Mesenchymal stem cell (in vitro differentiated cells and primary cell): ENCODE measurements at regions not wholly inside any gene's neighbourhood (a gene's known extent, or its start where the extent isn't known, plus 50 kb on each side); places are given as distances from the start of the nearest gene placed in this dataset.

Source experiments
- DNase-seq: peaks from one replicate; pipeline ENCODE4 v3.0.0-alpha.2; 2013
- H2AFZ ChIP-seq: one replicate; pipeline ENCODE4 v1.6.1; 2013; ENCODE audit warnings: low read depth, mild to moderate bottlenecking, control low read depth, inconsistent platforms, low read length, moderate library complexity
- H2AK5ac ChIP-seq: 2 replicates; pipeline ENCODE4 v1.6.1; 2013; ENCODE audit warnings: low read length, moderate library complexity, mild to moderate bottlenecking, inconsistent platforms; ENCODE audit not compliant: severe bottlenecking
- H2BK120ac ChIP-seq: one replicate; pipeline ENCODE4 v1.6.1; 2013; ENCODE audit warnings: low read depth, mild to moderate bottlenecking, inconsistent platforms, low read length, moderate library complexity
- H2BK12ac ChIP-seq, 2 experiments: one replicate each; pipeline ENCODE4 v1.6.1; 2013; ENCODE audit warnings: inconsistent platforms in 2 of 2, low read length in 2 of 2, mild to moderate bottlenecking in 2 of 2, moderate library complexity in 2 of 2, control low read depth in 1 of 2
- H2BK15ac ChIP-seq: one replicate; pipeline ENCODE4 v1.6.1; 2013; ENCODE audit warnings: mild to moderate bottlenecking, low read depth, inconsistent platforms; ENCODE audit not compliant: poor library complexity, severe bottlenecking
- H2BK5ac ChIP-seq: 2 replicates; pipeline ENCODE4 v1.6.1; 2013; ENCODE audit warnings: low read depth, mild to moderate bottlenecking, low read length, control low read depth, inconsistent platforms; ENCODE audit not compliant: poor library complexity, severe bottlenecking
- H3K14ac ChIP-seq, 2 experiments: one replicate each; pipeline ENCODE4 v1.6.1; 2013; ENCODE audit warnings: inconsistent platforms in 2 of 2, low read length in 2 of 2, control low read depth in 1 of 2, mild to moderate bottlenecking in 1 of 2, moderate library complexity in 1 of 2
- H3K18ac ChIP-seq, 2 experiments: one replicate each; pipeline ENCODE4 v1.6.1; 2013; ENCODE audit warnings: inconsistent platforms in 2 of 2, low read length in 2 of 2, control low read depth in 1 of 2, low read depth in 1 of 2, mild to moderate bottlenecking in 1 of 2
- H3K23ac ChIP-seq, 2 experiments: one replicate each; pipeline ENCODE4 v1.6.1; 2013; ENCODE audit warnings: inconsistent platforms in 2 of 2, low read length in 2 of 2, mild to moderate bottlenecking in 2 of 2, moderate library complexity in 2 of 2, control low read depth in 1 of 2
- H3K27ac ChIP-seq: 2 replicates; pipeline ENCODE4 v1.5.1; 2013; ENCODE audit warnings: mild to moderate bottlenecking, moderate library complexity, low read length, control low read depth, inconsistent platforms; ENCODE audit not compliant: poor library complexity, severe bottlenecking
- H3K27me3 ChIP-seq, 2 experiments: 2 replicates each; pipeline versions ENCODE4 v1.6.1 to v1.7.0; 2013; ENCODE audit warnings: low read length in 2 of 2, mild to moderate bottlenecking in 2 of 2, moderate library complexity in 2 of 2, control low read depth in 1 of 2, inconsistent platforms in 1 of 2; ENCODE audit not compliant: control insufficient read depth in 1 of 2, insufficient read depth in 1 of 2
- H3K36me3 ChIP-seq, 2 experiments: 2 replicates each; pipeline versions ENCODE4 v1.6.1 to v1.7.0; 2013; ENCODE audit warnings: low read length in 2 of 2, control low read depth in 1 of 2, inconsistent platforms in 1 of 2, low read depth in 1 of 2, mild to moderate bottlenecking in 1 of 2; ENCODE audit not compliant: insufficient read depth in 2 of 2, control insufficient read depth in 1 of 2
- H3K4ac ChIP-seq, 2 experiments: one replicate each; pipeline ENCODE4 v1.6.1; 2013; ENCODE audit warnings: inconsistent platforms in 2 of 2, low read length in 2 of 2, mild to moderate bottlenecking in 2 of 2, moderate library complexity in 2 of 2, control low read depth in 1 of 2, low read depth in 1 of 2
- H3K4me1 ChIP-seq: 2 replicates; pipeline ENCODE4 v1.6.1; 2013; ENCODE audit warnings: low read depth, low read length, control low read depth; ENCODE audit not compliant: control insufficient read depth, insufficient read depth
- H3K4me2 ChIP-seq: 2 replicates; pipeline ENCODE4 v1.6.1; 2013; ENCODE audit warnings: low read length, mild to moderate bottlenecking, inconsistent platforms; ENCODE audit not compliant: poor library complexity, severe bottlenecking
- H3K4me3 ChIP-seq, 2 experiments: 2 replicates each; pipeline versions ENCODE4 v1.5.1 to v1.7.0; 2013; ENCODE audit warnings: low read length in 2 of 2, mild to moderate bottlenecking in 2 of 2, control low read depth in 1 of 2, low read depth in 1 of 2; ENCODE audit not compliant: insufficient read depth in 1 of 2
- H3K79me1 ChIP-seq: replicated peaks from 2 replicates; pipeline ENCODE4 v1.6.1; 2013; ENCODE audit warnings: mild to moderate bottlenecking, control low read depth, low read length, inconsistent platforms; ENCODE audit not compliant: poor library complexity, severe bottlenecking
- H3K9ac ChIP-seq: 2 replicates; pipeline ENCODE4 v1.7.0; 2013; ENCODE audit warnings: mild to moderate bottlenecking, low read length, moderate library complexity
- H3K9me3 ChIP-seq: 2 replicates; pipeline ENCODE4 v1.7.0; 2013; ENCODE audit warnings: mild to moderate bottlenecking, low read length; ENCODE audit not compliant: control insufficient read depth
- H4K8ac ChIP-seq: one replicate; pipeline ENCODE4 v1.6.1; 2013; ENCODE audit warnings: inconsistent platforms, mild to moderate bottlenecking, low read length, moderate library complexity
- H4K91ac ChIP-seq: one replicate; pipeline ENCODE4 v1.6.1; 2013; ENCODE audit warnings: mild to moderate bottlenecking, low read length, inconsistent platforms
- WGBS: methylation state at CpG from one replicate; pipeline ENCODE4 v1.1.7; 2013; ENCODE audit warnings: mixed read lengths; 5-methylcytosine and 5-hydroxymethylcytosine counted together

DNA sequence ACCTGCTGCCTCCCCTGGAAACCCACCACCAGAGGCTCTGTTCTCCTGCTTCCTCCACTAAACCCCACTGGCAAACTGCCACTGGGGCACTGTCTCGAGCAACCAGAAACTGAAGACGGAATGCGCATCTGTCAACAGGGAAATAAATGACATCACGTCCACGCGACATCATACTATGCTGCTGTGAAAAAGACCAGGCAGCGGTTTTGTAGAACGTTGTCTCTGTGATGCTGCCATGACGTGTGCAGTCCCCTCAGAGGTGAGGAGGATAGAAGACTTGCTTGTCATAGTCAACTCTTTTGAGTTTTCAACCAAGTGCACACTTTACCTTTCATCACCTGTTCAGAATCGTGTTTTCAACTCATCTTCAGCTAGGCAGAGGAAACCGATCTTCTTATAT lies 203.0 kb upstream of the IGF1R start:
- Histone ChIP-seq H3K4me3 (no peak overlapping the region), H2BK5ac (no peak overlapping the region), H3K9ac (no peak overlapping the region), H2BK12ac (no peak overlapping the region), H2BK15ac (no peak overlapping the region), H3K23ac (no peak overlapping the region), H4K91ac (no peak overlapping the region), H3K4ac (no peak overlapping the region), H3K27ac (no peak overlapping the region), H3K18ac (no peak overlapping the region), H3K79me1 (no peaks in the 10 kb centered on the region), H3K14ac (no peak overlapping the region), H3K4me1 (no peaks in the 10 kb centered on the region), H2BK120ac (no peak overlapping the region), H4K8ac (no peak overlapping the region), H3K36me3 (no peaks in the 10 kb centered on the region), H3K4me2 (no peak overlapping the region), H3K27me3 (peaks cover 5 to 26% of the 10 kb centered on the region in 2 experiments), H2AK5ac (no peak overlapping the region), H2AFZ (no peak overlapping the region), H3K9me3 (no peaks in the 10 kb centered on the region)
- 91% methylated on average over 9 of the region's 11 CpGs for WGBS
- no peak for DNase-seq

DNA sequence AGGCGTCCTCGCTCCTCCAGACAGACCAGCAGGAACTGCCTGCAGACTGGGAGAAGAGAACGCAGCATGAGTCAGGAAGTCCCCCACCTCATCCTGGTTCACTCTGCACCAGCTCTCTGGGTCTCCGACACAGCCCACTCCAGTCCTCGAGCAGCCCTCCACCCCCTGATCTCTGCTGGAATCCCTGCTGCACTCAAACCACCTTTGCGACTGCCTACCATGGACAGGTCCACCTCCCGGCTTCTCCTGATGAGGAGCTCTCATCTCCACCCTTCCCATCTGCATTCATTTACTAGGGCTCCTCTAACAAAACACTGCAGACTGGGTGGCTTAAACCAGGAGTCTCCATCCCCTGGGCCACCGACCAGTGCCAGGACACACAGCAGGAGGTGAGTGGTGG lies 202.3 kb upstream of the IGF1R start:
- Histone ChIP-seq H3K9ac (no peak overlapping the region), H3K79me1 (no peaks in the 10 kb centered on the region), H3K27ac (no peak overlapping the region), H3K4ac (no peak overlapping the region), H3K4me1 (no peaks in the 10 kb centered on the region), H2BK12ac (no peak overlapping the region), H3K27me3 (peaks cover 5 to 27% of the 10 kb centered on the region in 2 experiments), H3K23ac (no peak overlapping the region), H3K14ac (no peak overlapping the region), H3K4me3 (no peak overlapping the region), H4K8ac (no peak overlapping the region), H2BK15ac (no peak overlapping the region), H2BK5ac (no peak overlapping the region), H2AK5ac (no peak overlapping the region), H3K18ac (no peak overlapping the region), H3K36me3 (no peaks in the 10 kb centered on the region), H2AFZ (no peak overlapping the region), H2BK120ac (no peak overlapping the region), H4K91ac (no peak overlapping the region), H3K4me2 (no peak overlapping the region), H3K9me3 (no peaks in the 10 kb centered on the region)
- WGBS, result 87% methylated on average over 8 of the region's 8 CpGs
- no peak for DNase-seq

- Histone ChIP-seq H3K4me3 (no peak overlapping the region), H2BK15ac (no peak overlapping the region), H2BK5ac (no peak overlapping the region), H3K18ac (no peak overlapping the region), H3K9ac (no peak overlapping the region), H2BK12ac (no peak overlapping the region), H3K9me3 (no peaks in the 10 kb centered on the region), H2AK5ac (no peak overlapping the region), H4K8ac (no peak overlapping the region), H3K23ac (no peak overlapping the region), H4K91ac (no peak overlapping the region), H3K27ac (no peak overlapping the region), H3K27me3 (peaks cover 5 to 28% of the 10 kb centered on the region in 2 experiments), H2BK120ac (no peak overlapping the region), H3K4ac (no peak overlapping the region), H3K14ac (no peak overlapping the region), H2AFZ (no peak overlapping the region), H3K79me1 (no peaks in the 10 kb centered on the region), H3K36me3 (no peaks in the 10 kb centered on the region), H3K4me2 (no peak overlapping the region), H3K4me1 (no peaks in the 10 kb centered on the region)
- DNase-seq, result no peak
- WGBS, result 67% methylated on average over 8 of the region's 8 CpGs
These were observed 201.3 kb upstream of the IGF1R start for GRCh38 chr15:98447069-98447468.

- no peak overlapping the region for H4K8ac ChIP-seq
- H3K4me3 ChIP-seq, result no peak overlapping the region
- H4K91ac ChIP-seq, result no peak overlapping the region
- no peak overlapping the region for H3K4me2 ChIP-seq
- WGBS, result 70% methylated on average over 11 of the region's 11 CpGs
- no peak overlapping the region for H2BK120ac ChIP-seq
- H2AK5ac ChIP-seq, result no peak overlapping the region
- no peak overlapping the region for H2BK12ac ChIP-seq
- no peaks in the 10 kb centered on the region for H3K79me1 ChIP-seq
- no peak overlapping the region for H2AFZ ChIP-seq
- H3K27me3 ChIP-seq, result peaks cover under 1 to 13% of the 10 kb centered on the region in 2 experiments
- H3K9ac ChIP-seq, result no peak overlapping the region
- H3K9me3 ChIP-seq, result no peaks in the 10 kb centered on the region
- no peaks in the 10 kb centered on the region for H3K36me3 ChIP-seq
- no peak overlapping the region for H3K23ac ChIP-seq
- H3K18ac ChIP-seq, result no peak overlapping the region
- no peak for DNase-seq
- H3K27ac ChIP-seq, result no peak overlapping the region
- H2BK5ac ChIP-seq, result no peak overlapping the region
- no peak overlapping the region for H3K4ac ChIP-seq
- peaks cover 1% of the 10 kb centered on the region for H3K4me1 ChIP-seq
- H2BK15ac ChIP-seq, result no peak overlapping the region
- no peak overlapping the region for H3K14ac ChIP-seq
These were observed 197.1 kb upstream of the IGF1R start for GRCh38 chr15:98451236-98451635.
